Nephron (organoid): ENCODE measurements at regions not wholly inside any gene's neighbourhood (a gene's known extent, or its start where the extent isn't known, plus 50 kb on each side); places are given as distances from the start of the nearest gene placed in this dataset.
"Not testable (repeated sequence)": the region's sequence is repeated elsewhere in the genome, so short reads cannot be mapped to it uniquely, and the experiment has no call there.

Source experiments
- H3K27ac Mint-ChIP-seq, 3 experiments: 2 replicates each; pipeline ENCODE4 v1.8.0; 2020; ENCODE audit warnings: mixed read lengths in 3 of 3, mild to moderate bottlenecking in 2 of 3, moderate library complexity in 1 of 3
- H3K27me3 Mint-ChIP-seq: 2 replicates; pipeline ENCODE4 v1.8.0; 2021; ENCODE audit warnings: low read depth, mild to moderate bottlenecking, moderate library complexity, mixed read lengths
- H3K36me3 Mint-ChIP-seq: 2 replicates; pipeline ENCODE4 v1.8.0; 2020; ENCODE audit warnings: low read depth, mixed read lengths
- H3K4me1 Mint-ChIP-seq: 2 replicates; pipeline ENCODE4 v1.8.0; 2020; ENCODE audit warnings: mixed read lengths
- H3K4me3 Mint-ChIP-seq, 3 experiments: 2 replicates each; pipeline ENCODE4 v1.8.0; 2020; ENCODE audit warnings: mild to moderate bottlenecking in 3 of 3, mixed read lengths in 3 of 3, moderate library complexity in 2 of 3
- H3K9me3 Mint-ChIP-seq: 2 replicates; pipeline ENCODE4 v1.8.0; 2020; ENCODE audit warnings: mixed read lengths
- TF ChIP-seq, protein P1 (sequence below), 3 experiments: fragments of 200-600 bp; sonication (generic); IDR thresholded peaks; one replicate each; pipeline ENCODE4 v1.5.0; 2021; ENCODE audit warnings: antibody characterized with exemption in 3 of 3; ENCODE audit not compliant: unreplicated experiment in 3 of 3

GRCh38 chr6:34646714-34647113 lies 49.9 kb downstream of the ILRUN start:
- peaks cover 15% of the 10 kb centered on the region for H3K4me1 Mint-ChIP-seq
- H3K4me3 Mint-ChIP-seq: no peak overlapping the region
- H3K36me3 Mint-ChIP-seq: peaks cover 38% of the 10 kb centered on the region
- no peaks in the 10 kb centered on the region for H3K27me3 Mint-ChIP-seq
- TF ChIP-seq, protein P1, sequence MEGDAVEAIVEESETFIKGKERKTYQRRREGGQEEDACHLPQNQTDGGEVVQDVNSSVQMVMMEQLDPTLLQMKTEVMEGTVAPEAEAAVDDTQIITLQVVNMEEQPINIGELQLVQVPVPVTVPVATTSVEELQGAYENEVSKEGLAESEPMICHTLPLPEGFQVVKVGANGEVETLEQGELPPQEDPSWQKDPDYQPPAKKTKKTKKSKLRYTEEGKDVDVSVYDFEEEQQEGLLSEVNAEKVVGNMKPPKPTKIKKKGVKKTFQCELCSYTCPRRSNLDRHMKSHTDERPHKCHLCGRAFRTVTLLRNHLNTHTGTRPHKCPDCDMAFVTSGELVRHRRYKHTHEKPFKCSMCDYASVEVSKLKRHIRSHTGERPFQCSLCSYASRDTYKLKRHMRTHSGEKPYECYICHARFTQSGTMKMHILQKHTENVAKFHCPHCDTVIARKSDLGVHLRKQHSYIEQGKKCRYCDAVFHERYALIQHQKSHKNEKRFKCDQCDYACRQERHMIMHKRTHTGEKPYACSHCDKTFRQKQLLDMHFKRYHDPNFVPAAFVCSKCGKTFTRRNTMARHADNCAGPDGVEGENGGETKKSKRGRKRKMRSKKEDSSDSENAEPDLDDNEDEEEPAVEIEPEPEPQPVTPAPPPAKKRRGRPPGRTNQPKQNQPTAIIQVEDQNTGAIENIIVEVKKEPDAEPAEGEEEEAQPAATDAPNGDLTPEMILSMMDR (IDR thresholded peaks at IDR 0.05; ENCODE audit: unreplicated experiment in 3 of 3): no peak
- no peak overlapping the region for H3K27ac Mint-ChIP-seq
- H3K9me3 Mint-ChIP-seq: no peaks in the 10 kb centered on the region

GRCh38 chr6:34645627-34646026 lies 50.9 kb downstream of the ILRUN start:
- Mint-ChIP-seq H3K4me1 (peaks cover 15% of the 10 kb centered on the region), H3K36me3 (peaks cover 39% of the 10 kb centered on the region), H3K27me3 (no peaks in the 10 kb centered on the region), H3K9me3 (no peaks in the 10 kb centered on the region), H3K4me3 (no peak overlapping the region), H3K27ac (no peak overlapping the region)
- TF ChIP-seq, protein P1 (IDR thresholded peaks at IDR 0.05; ENCODE audit: unreplicated experiment in 3 of 3): no peak

DNA sequence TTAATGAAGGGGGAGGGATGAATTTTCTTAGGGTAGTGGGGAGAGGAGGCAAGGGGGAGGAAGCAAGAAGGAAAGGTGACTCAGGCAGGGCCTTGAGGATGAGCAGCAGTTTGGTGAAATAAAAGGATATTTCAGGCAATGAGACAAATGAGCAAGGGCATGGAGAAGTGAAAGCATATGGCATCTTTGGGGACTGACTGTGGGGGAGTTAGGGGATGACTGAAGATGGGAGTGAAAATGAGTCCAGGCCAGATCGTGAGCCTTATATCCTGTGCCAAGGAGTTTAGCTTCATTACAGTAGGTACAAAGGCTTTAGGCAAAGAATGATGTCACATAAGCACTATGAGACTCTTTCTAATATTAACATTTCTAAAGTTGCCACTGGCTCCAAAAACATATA lies 51.9 kb downstream of the ILRUN start:
- Mint-ChIP-seq H3K27me3 (no peaks in the 10 kb centered on the region), H3K4me3 (no peak overlapping the region), H3K4me1 (peaks cover 15% of the 10 kb centered on the region), H3K9me3 (no peaks in the 10 kb centered on the region), H3K27ac (peak overlapping the region in 2 of 3 experiments; percentile 9 to 41), H3K36me3 (peaks cover 39% of the 10 kb centered on the region)
- TF ChIP-seq, protein P1 (IDR thresholded peaks at IDR 0.05; ENCODE audit: unreplicated experiment in 3 of 3): no peak

DNA sequence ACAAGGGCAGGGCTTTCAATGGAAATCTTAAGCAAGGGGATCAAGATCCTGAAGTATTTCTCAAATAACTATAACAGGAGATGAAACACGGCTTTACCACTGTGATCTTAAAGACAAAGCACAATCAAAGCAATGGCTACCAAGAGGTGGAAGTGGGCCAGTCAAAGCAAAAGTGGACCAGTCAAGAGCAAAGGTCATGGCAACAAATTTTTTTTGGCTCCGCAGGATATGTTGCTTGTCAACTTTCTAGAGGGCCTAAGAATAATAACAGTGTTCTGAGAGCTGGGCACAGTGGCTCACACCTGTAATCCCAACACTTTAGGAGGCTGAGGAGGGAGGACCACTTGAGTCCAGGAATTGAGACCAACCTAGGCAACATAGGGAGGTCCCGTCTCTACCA lies 54.1 kb downstream of the ILRUN start:
- no peak overlapping the region for H3K4me3 Mint-ChIP-seq
- H3K9me3 Mint-ChIP-seq: no peaks in the 10 kb centered on the region
- peaks cover 15% of the 10 kb centered on the region for H3K4me1 Mint-ChIP-seq
- H3K27me3 Mint-ChIP-seq: no peaks in the 10 kb centered on the region
- TF ChIP-seq, protein P1 (IDR thresholded peaks at IDR 0.05; ENCODE audit: unreplicated experiment in 3 of 3): no peak
- H3K36me3 Mint-ChIP-seq: peaks cover 39% of the 10 kb centered on the region
- H3K27ac Mint-ChIP-seq: no peak overlapping the region

DNA sequence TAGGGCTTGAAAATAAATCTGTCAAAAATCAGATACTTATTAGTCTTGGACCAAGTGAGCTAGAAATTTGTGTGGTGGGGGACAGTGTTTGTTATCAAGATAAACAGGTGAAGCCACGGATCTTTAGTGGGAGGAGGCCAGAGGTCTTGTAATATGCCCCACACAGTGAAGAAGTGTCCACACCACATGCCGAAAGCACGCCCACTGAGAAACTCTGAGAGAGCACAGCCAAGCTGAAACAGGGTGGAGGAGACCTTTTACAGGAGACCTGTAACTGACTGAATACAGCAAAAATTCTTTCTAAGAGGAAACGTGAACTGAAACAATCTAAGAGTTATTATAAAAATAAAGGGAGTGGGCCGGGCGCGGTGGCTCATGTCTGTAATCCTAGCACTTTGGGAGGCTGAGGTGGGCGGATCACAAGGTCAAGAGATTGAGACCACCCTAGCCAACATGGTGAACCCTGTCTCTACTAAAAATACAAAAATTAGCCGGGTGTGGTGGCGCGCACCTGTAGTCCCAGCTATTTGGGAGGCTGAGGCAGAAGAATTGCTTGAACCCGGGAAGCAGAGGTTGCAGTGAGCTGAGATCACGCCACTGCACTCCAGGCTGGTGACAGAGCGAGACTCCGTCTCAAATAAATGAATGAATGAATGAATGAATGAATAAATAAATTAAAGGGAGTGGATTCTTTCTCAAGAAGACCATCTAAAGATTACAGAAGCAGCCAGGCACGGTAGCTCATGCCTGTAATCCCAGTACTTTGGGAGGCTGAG lies 56.3 kb downstream of the ILRUN start:
- H3K4me3 Mint-ChIP-seq, H3K9me3 Mint-ChIP-seq, H3K27me3 Mint-ChIP-seq, H3K4me1 Mint-ChIP-seq: not testable (repeated sequence)
- Mint-ChIP-seq H3K36me3 (peaks cover 25% of the 10 kb centered on the region), H3K27ac (peak overlapping the region in 2 of 3 experiments; percentile 64 to 85)

DNA sequence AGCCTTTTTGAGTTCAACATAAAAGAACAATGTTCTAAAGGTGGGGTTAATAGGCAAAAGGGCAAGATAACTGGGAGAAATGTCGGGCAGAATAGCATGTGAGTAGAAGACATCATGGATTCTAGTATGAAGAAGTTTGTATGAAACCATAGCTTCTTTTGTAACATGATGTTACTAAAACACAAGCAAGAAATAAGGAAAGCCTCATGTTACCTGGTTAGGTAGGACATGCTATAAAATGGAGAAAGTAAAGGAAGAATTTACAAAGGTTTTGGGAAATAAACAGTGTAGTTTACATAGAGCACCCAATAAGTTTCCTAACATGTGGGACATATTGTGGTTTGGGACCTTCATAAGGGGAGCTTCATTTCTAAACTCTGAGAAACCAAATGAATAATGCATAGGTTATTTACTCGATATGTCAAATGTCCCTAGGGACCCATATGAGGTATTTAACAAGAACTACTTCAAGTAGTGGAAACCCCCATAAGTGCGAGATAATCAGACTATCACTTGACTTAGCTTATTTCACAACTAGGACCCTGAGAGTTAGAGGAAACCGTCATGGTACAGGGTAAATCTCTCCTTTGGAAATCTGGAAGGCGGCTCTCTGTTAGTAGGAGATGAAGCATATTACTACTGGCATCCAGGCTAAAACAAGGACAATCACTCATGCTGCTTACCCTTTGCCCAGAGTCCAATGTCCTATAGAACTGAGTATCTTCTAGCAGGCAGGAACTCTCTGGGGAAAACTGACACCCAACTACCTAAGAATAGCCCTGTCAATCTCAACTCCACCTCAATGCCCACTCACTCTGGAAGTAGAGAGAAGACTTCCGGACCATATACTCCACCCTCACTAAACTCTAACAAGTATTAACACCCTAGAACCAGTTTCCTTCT lies 57.5 kb downstream of the ILRUN start:
- Mint-ChIP-seq H3K36me3 (peaks cover 13% of the 10 kb centered on the region), H3K27ac (peak overlapping the region in 2 of 3 experiments; percentile 68 to 85), H3K4me1 (no peaks in the 10 kb centered on the region), H3K27me3 (no peaks in the 10 kb centered on the region), H3K9me3 (no peaks in the 10 kb centered on the region), H3K4me3 (no peak overlapping the region)
- TF ChIP-seq, protein P1 (IDR thresholded peaks at IDR 0.05; ENCODE audit: unreplicated experiment in 3 of 3): no peak
